Body of pancreas (tissue), 4 donors: ENCODE measurements at regions not wholly inside any gene's neighbourhood (a gene's known extent, or its start where the extent isn't known, plus 50 kb on each side); places are given as distances from the start of the nearest gene placed in this dataset.

Source experiments
- ATAC-seq: fragments of 150-250 bp; one replicate; pipeline ENCODE4 v1.9.1; 2016
- DNase-seq, 4 donors: peaks; one replicate each; pipeline ENCODE4 v3.0.0-alpha.2; 2019
- H3K27ac ChIP-seq, 4 donors: fragments of 200-600 bp; sonication (generic); 1 replicate in 3 of 4; 2 replicates in 1 of 4; pipeline versions ENCODE4 v1.5.1 to v1.6.1; 2016 to 2019; ENCODE audit warnings: mild to moderate bottlenecking in 1 of 4, mixed read lengths in 1 of 4, moderate library complexity in 1 of 4
- H3K27me3 ChIP-seq, 2 donors: fragments of 200-600 bp; sonication (generic); one replicate each; pipeline ENCODE4 v1.6.0; 2016; ENCODE audit warnings: mild to moderate bottlenecking in 1 of 2
- H3K36me3 ChIP-seq, 2 donors: fragments of 200-600 bp; sonication (generic); replicated peaks in 1 of 2; 2 replicates each; pipeline ENCODE4 v1.5.1; 2016; ENCODE audit warnings: low read depth in 2 of 2; ENCODE audit not compliant: insufficient read depth in 1 of 2
- H3K4me1 ChIP-seq: fragments of 200-600 bp; sonication (generic); one replicate; pipeline ENCODE4 v1.6.0; 2016
- H3K4me3 ChIP-seq, 2 donors: fragments of 200-600 bp; sonication (generic); 1 replicate in 1 of 2; 2 replicates in 1 of 2; pipeline ENCODE4 v1.5.1; 2016 to 2019
- H3K9me3 ChIP-seq, 3 donors: fragments of 200-600 bp; sonication (generic); 1 replicate in 2 of 3; 2 replicates in 1 of 3; pipeline ENCODE4 v1.5.1; 2016
- CTCF ChIP-seq, 7 experiments: fragments of 450-650 bp in 4 of 7; fragments of 200-600 bp in 3 of 7; sonication (generic) in 3 of 7; IDR thresholded peaks; one replicate each; pipeline ENCODE4 v1.5.1; 2016 to 2019; ENCODE audit warnings: antibody characterized with exemption in 7 of 7
- POLR2A ChIP-seq, 3 donors: fragments of 450-650 bp; IDR thresholded peaks; one replicate each; pipeline ENCODE4 v1.6.1; 2016; ENCODE audit warnings: antibody characterized with exemption in 3 of 3, mild to moderate bottlenecking in 2 of 3
- WGBS, 2 donors: methylation state at CpG; one replicate each; pipeline ENCODE4 v1.1.5; 2017; 5-methylcytosine and 5-hydroxymethylcytosine counted together
- intact Hi-C: fragments of 100-400 bp; cut with DNase I; formaldehyde crosslinking; loops from one replicate; pipeline ENCODE4 v1.15.1; 2023

GRCh38 chr6:164128101-164128500, 713.6 kb downstream of the QKI start:
- Histone ChIP-seq H3K4me3 (no peak overlapping the region), H3K36me3 (no peaks in the 10 kb centered on the region), H3K27ac (no peak overlapping the region), H3K27me3 (no peaks in the 10 kb centered on the region), H3K9me3 (no peaks in the 10 kb centered on the region), H3K4me1 (no peaks in the 10 kb centered on the region)
- ATAC-seq (no peak), DNase-seq (no peak)
- 61 to 67% methylated on average over 2 of the region's 2 CpGs for WGBS, 2 donors
- intact Hi-C loops, result no loop called here
- no peak for TF ChIP-seq CTCF (IDR thresholded peaks at IDR 0.05)

GRCh38 chr6:164124986-164125385, 710.5 kb downstream of the QKI start:
- 67 to 68% methylated on average over 5 of the region's 5 CpGs for WGBS, 2 donors
- ATAC-seq (no peak), DNase-seq (no peak)
- no peaks in the 10 kb centered on the region for H3K4me1 ChIP-seq
- intact Hi-C loops, result no loop called here
- H3K27ac ChIP-seq, result no peak overlapping the region
- no peaks in the 10 kb centered on the region for H3K36me3 ChIP-seq
- no peak overlapping the region for H3K4me3 ChIP-seq
- H3K9me3 ChIP-seq, result no peaks in the 10 kb centered on the region
- no peaks in the 10 kb centered on the region for H3K27me3 ChIP-seq
- no peak for TF ChIP-seq CTCF (IDR thresholded peaks at IDR 0.05)
- no peak for TF ChIP-seq POLR2A (IDR thresholded peaks at IDR 0.05)

- Histone ChIP-seq H3K9me3 (no peaks in the 10 kb centered on the region), H3K27ac (no peak overlapping the region), H3K36me3 (no peaks in the 10 kb centered on the region), H3K4me3 (no peak overlapping the region), H3K4me1 (no peaks in the 10 kb centered on the region), H3K27me3 (no peaks in the 10 kb centered on the region)
- 64 to 70% methylated on average over 5 of the region's 5 CpGs for WGBS, 2 donors
- DNase-seq, result no peak
- ATAC-seq, result no peak
- intact Hi-C loops, result no loop called here
- no peak for TF ChIP-seq POLR2A (IDR thresholded peaks at IDR 0.05)
- no peak for TF ChIP-seq CTCF (IDR thresholded peaks at IDR 0.05)
Measured at GRCh38 chr6:164124473-164124872, 710.0 kb downstream of the QKI start.

GRCh38 chr6:164122109-164122508, 707.6 kb downstream of the QKI start:
- H3K27ac ChIP-seq, result no peak overlapping the region
- TF ChIP-seq CTCF (IDR thresholded peaks at IDR 0.05), result no peak
- no peak for TF ChIP-seq POLR2A (IDR thresholded peaks at IDR 0.05)
- no peak overlapping the region for H3K4me3 ChIP-seq
- intact Hi-C loops, result no loop called here
- H3K9me3 ChIP-seq, result no peaks in the 10 kb centered on the region
- H3K27me3 ChIP-seq, result no peaks in the 10 kb centered on the region
- H3K4me1 ChIP-seq, result no peaks in the 10 kb centered on the region
- ATAC-seq, result no peak
- 77 to 89% methylated on average over 11 of the region's 11 CpGs for WGBS, 2 donors
- H3K36me3 ChIP-seq, result no peaks in the 10 kb centered on the region
- DNase-seq, result no peak

- no peaks in the 10 kb centered on the region for H3K4me1 ChIP-seq
- H3K4me3 ChIP-seq, result no peak overlapping the region
- no peak for TF ChIP-seq POLR2A (IDR thresholded peaks at IDR 0.05)
- TF ChIP-seq CTCF (IDR thresholded peaks at IDR 0.05), result no peak
- WGBS, 2 donors, result 54 to 74% methylated on average over 6 of the region's 6 CpGs
- H3K27me3 ChIP-seq, result no peaks in the 10 kb centered on the region
- DNase-seq (no peak), ATAC-seq (no peak)
- H3K9me3 ChIP-seq, result no peaks in the 10 kb centered on the region
- intact Hi-C loops, result no loop called here
- no peaks in the 10 kb centered on the region for H3K36me3 ChIP-seq
- no peak overlapping the region for H3K27ac ChIP-seq
Measured at GRCh38 chr6:164121527-164121926, 707.0 kb downstream of the QKI start.
